ENCODE measurements at regions not wholly inside any gene's neighbourhood (a gene's known extent, or its start where the extent isn't known, plus 50 kb on each side); places are given as distances from the start of the nearest gene placed in this dataset.
"Not testable (repeated sequence)": the region's sequence is repeated elsewhere in the genome, so short reads cannot be mapped to it uniquely, and the experiment has no call there.

GRCh38 chr4:28760003-28760402 lies 1899.4 kb downstream of the STIM2 start:
- no peak for DNase-seq

- no peak for DNase-seq
Observed at GRCh38 chr4:28772066-28772465, 1911.4 kb downstream of the STIM2 start.

DNA sequence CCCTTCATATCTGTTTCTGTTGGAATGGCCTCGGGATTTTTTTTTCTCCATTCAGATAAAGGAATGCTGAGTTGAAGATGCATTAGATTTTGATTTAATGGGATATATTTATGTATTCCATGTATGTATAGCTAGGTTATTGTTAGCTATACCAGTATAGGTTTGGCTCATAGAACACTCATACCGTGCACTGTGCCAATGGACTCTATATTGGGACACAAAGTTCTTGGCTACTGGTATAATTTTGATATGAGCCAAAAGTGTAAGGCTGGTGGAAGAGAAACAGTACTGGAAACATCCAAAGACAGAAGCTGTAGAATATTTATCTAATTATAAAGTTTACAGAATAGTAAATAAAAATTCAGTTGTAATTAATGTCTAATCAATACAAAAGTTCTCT lies 1912.1 kb downstream of the STIM2 start:
- no peak for DNase-seq

DNA sequence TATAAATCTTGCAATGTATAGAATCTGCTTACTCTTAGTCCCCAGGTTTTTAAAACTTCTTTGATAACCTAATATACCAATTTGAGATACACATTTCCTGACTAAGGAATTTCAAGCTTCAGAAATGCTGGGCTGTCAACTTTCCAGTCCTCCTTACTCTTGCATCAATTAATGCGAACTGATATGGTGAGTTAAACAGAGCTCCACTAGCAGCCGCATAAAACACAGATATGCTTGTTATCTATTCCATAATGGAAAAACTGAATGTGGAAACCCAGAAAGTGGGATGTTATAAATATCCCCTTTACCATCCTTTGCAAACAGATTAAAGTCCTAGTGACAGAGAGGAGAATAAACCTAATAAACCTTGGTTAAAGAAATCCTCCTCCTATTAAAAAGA lies 1913.7 kb downstream of the STIM2 start:
- DNase-seq = no peak

DNA sequence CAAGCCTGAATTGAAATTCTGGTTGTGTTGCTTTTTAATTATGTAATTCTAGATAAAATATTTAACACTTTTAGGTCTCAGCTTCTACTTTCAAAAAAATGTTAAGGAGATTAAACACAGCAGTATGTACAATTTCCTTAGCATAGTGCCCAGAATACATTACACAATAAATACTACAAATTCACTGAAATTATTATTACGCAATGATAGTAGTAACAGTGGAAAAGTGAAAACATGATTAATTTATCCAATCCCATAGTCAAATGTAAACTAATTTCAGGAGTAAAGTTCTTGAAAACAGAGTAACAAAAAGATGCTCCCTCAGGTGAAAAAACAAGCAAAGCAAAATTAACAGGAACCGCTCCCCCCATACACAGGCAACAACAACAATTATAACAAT lies 1915.4 kb downstream of the STIM2 start:
- no peak for DNase-seq

GRCh38 chr4:28784188-28784587 lies 1923.5 kb downstream of the STIM2 start:
- DNase-seq = no peak

DNA sequence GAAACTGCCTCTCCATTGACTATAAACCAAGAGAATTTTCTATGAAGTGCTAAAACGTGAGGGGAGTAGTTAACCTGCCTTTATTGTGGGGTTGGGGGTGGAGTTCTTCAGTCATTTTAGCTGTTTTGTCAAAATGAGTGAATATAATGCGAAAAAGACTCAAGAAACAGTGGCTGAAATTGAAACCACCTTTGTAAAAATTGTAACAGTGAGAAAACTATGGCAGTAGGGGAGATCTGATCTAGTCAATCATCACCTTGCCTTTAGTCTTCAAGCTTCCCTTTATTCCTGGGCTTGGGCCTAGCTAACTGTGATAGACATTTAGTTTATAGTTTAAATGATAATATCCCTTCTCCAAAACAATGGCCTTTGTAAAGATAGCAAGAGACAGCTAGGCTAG lies 1927.3 kb downstream of the STIM2 start:
- DNase-seq = no peak

DNA sequence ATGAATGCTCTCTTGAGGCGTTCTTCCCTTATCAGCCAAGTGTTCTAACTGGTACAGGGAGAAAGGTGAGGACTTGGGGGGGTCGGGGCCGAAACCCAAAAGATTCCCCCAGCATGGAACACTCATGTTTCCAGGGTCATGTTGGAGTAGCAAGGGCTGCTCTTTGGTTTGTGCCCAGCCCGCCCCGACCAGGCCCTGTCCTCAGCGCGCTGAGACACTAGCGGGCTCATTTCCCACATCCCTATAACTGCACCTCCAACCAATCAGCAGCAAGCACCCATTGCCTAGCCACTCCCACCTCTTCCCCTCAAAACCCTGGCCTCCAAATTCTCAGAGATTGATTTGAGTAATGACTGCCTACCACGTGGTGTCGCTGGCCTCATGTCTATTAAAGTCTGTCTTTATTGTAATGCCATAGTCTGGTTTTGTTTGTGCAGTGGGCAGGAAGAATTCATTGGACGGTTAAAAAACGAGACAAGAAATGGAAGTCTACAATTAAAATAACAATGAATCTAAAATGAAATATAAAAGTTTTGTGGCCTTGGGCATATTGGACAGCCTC lies 1928.4 kb downstream of the STIM2 start:
- DNase-seq = no peak

GRCh38 chr4:28792917-28793597 lies 1927.1 kb upstream of the PCDH7 start:
- no peak for DNase-seq

- DNase-seq = no peak
Observed at GRCh38 chr4:28799696-28800095, 1920.5 kb upstream of the PCDH7 start.

- no peak for DNase-seq
Observed at GRCh38 chr4:28811025-28811424, 1909.1 kb upstream of the PCDH7 start.

DNA sequence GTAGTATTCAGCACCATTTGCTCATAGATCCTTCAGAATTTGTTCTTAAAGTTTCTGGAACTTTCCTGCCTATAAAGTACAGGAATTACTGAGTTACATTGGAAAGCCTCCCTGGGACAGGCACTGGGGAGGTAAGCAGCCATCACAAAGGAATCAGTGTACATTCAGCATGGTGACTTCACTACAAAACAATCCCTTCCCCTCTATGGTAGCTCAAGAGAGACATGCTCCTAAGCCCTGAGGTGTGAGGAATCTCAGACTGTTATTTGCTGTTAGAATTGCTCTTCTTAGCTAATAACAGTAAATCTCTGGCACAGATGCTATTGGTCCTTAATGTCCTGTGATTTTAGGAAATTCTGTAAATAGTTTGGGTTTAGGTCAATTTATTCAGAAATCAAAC lies 1898.0 kb upstream of the PCDH7 start:
- no peak for DNase-seq

DNA sequence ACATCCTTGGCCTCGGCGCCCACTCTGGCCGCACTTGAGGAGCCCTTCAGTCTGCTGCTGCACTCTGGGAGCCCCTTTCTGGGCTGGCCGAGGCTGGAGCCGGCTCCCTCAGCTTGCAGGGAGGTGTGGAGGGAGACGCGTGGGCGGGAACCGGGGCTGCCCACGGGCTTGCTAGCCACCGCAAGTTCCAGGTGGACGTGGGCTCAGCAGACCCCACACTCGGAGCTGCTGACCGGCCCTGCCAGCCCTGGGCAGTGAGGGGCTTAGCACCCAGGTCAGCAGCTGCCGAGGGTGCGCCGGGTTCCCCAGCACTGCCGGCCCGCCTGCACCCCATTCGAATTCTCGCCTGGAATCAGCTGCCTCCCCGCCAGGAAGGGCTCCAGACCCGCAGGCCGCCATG lies 1892.3 kb upstream of the PCDH7 start:
- DNase-seq = no peak

DNA sequence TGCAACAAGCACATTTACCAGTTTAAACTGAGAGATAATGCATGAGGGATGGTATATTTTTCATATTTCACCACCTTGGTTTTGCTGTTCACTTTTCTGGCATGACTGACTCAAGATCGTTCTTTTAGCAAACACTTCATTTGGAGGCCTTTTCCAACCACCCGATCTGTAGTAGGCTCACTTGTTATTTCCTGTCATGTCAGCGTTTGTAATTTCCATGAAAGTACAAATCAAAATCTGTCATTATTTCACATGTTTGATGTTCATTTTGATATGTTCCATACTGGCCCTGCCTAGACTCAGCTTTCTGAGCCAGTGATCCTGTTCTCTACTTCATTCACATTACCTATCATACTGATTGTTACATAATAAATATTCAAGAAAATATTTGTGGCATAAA lies 1888.3 kb upstream of the PCDH7 start:
- no peak for DNase-seq

- DNase-seq = no peak
Observed at GRCh38 chr4:28832444-28832843, 1887.7 kb upstream of the PCDH7 start.

DNA sequence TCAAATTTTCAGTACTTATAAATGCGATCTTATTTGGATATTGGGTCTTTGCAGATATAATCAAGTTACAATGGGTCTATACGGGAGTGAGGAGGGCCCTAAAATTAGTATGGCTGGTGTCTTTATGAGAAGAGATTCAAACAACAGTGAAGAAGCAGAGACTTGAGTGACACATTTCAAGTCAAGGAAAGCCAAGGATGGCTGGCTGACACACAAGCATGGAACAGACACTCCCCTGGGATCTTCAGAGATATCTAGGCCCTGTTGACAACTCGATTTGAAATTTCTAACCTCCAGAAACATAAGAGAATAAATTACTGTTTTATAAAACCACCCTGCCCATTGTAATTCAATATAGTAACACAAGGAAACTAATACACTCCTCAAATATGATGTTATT lies 1886.0 kb upstream of the PCDH7 start:
- DNase-seq = no peak

DNA sequence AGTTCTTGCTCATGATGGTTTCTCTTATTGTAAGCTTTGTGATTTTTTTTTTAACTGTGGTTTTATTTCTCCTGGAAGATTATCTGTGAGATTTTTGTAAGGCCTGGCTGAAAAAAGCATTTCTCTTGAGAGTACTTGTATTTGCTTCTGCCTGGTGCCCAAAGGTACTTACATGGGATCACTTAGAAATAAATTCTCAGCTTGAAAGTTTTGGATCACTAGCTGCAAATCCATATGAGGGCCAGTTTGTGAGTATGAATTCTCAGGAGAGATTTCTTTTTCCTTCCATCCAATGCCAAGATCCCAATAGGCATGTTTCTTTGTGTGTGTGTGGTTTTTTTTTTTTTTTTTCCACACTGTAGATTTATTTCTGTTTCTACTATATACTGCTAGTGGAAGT lies 1884.7 kb upstream of the PCDH7 start:
- DNase-seq = no peak

GRCh38 chr4:28842271-28842670 lies 1877.9 kb upstream of the PCDH7 start:
- DNase-seq = no peak

DNA sequence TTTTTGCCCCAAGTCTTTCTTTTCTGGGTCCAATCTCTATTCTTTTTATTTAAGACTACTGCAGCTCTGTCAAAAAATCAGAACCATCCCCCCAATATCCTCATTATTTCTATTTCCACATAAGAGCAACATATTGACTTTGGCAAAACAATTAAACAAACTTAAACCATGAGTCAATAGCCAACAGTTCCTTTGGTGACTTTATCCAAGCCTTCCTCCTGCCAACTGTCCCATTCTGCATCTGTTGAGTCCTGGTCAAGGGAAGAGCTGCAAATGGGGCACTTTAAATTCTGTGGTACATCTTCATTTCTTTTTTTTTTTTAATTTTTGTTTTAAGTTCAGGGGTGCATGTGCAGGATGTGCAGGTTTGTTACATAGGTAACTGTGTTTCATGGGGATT lies 1875.0 kb upstream of the PCDH7 start:
- no peak for DNase-seq

DNA sequence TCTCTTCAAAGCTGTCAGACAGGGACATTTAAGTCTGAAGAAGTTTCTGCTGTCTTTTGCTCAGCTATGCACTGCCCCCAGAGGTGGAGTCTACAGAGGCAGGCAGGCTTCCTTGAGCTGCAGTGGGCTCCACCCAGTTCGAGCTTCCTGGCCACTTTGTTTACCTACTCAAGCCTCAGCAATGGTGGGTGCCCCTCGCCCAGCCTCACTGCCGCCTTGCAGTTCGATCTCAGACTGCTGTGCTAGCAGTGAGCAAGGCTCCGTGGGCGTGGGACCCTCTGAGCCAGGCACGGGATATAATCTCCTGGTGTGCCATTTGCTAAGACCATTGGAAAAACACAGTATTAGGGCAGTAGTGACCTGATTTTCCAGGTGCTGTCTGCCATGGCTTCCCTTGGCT lies 1863.1 kb upstream of the PCDH7 start:
- DNase-seq = not testable (repeated sequence)

GRCh38 chr4:28868841-28869240 lies 1851.3 kb upstream of the PCDH7 start:
- DNase-seq = no peak

DNA sequence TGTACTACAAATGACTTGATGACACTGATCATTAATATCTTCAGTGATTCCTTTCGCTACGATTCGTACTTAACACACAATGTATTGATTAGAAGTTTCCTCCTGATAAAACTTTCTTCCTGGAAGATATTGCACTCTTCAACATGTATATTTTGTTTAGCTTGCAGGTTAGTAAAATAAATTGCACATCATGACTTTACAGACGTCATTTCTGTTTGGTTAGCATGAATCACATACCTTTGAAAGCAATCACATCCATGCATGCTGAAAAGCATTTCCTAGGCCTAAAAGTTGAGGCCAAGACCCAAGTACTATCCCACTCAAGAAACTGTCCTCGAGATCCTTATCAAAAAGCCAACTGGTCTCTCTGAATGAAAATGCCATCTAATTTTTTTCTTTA lies 1841.0 kb upstream of the PCDH7 start:
- no peak for DNase-seq

DNA sequence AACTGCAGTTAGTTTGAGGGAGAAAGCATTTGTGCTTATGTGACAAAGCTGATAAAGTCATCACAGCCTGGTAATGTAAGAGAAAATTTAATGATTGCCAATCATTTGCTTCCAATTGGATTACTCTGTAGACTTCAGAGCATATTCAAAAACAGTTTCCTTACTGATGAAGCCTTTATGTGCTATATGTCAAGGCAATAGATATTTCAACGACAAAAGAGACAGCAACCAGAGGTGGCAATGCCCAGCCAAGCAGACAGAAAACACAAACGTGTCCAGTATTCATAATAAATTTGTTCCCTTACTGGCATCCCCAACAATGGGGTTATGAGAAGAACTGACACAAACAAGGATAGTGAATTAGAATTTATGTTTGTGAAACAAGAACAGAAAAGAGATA lies 1840.3 kb upstream of the PCDH7 start:
- DNase-seq = no peak

DNA sequence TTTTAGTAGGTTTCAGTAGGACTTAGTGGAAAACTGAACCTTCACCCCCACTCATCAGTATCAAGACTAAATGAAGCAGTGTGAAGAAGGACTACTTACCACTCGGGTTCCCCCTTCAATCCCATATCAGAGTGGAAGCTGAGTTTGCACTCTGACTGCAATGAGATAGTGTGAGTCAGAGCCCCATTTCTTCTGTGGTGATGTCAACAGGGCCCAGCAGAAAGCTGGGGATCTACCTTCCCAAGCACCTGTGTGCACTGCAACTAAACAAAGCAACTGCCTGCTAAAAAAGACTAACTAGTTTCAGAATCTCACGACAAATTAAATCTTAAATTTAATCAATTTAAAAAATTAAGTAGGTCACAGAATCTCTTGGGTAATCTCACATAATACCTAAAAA lies 1837.0 kb upstream of the PCDH7 start:
- no peak for DNase-seq

DNA sequence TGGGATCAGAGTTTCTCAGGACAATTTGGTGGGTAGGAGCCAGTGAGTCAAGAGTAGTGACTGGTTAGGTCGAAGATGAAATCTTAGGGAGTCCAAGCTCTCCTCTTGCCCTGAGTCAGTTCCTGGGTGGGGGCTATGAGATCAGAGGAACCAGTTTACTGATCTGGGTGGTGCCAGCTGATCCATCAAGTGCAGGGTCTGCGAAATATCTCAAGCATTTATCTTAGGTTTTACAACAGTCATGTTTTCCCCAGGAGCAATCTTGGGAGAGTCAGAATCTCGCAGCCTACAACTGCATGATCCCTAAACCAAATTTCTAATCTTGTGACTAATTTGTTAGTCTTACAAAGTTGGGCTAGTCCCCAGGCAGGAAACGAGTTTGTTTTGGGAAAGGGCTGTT lies 1833.2 kb upstream of the PCDH7 start:
- no peak for DNase-seq
